Smooth muscle cell (in vitro differentiated cells): ENCODE measurements at regions not wholly inside any gene's neighbourhood (a gene's known extent, or its start where the extent isn't known, plus 50 kb on each side); places are given as distances from the start of the nearest gene placed in this dataset.

Experiments
- DNase-seq: peaks from one replicate; lab custom pipeline; 2025; ENCODE audit not compliant: unreplicated experiment; lab: John Stamatoyannopoulos, UW
- H2AFZ ChIP-seq: fragments of 200-600 bp; sonication (generic); 2 replicates; pipeline ENCODE4 v1.6.0; 2016; ENCODE audit warnings: antibody characterized with exemption, low read depth, mild to moderate bottlenecking
- H3F3A ChIP-seq: fragments of 200-600 bp; sonication (generic); 2 replicates; pipeline ENCODE4 v1.6.0; 2017; ENCODE audit warnings: antibody characterized with exemption, low read depth
- H3K27ac ChIP-seq: fragments of 200-600 bp; sonication (generic); 2 replicates; pipeline ENCODE4 v1.5.1; 2016; ENCODE audit warnings: low read depth, mild to moderate bottlenecking
- H3K27me3 ChIP-seq: fragments of 200-600 bp; sonication (generic); 2 replicates; pipeline ENCODE4 v1.6.1; 2016; ENCODE audit warnings: low read depth, mild to moderate bottlenecking
- H3K36me3 ChIP-seq: fragments of 200-600 bp; sonication (generic); 2 replicates; pipeline ENCODE4 v1.5.1; 2016; ENCODE audit warnings: low read depth
- H3K4me1 ChIP-seq: fragments of 200-600 bp; sonication (generic); 2 replicates; pipeline ENCODE4 v1.5.1; 2016; ENCODE audit warnings: low read depth
- H3K4me2 ChIP-seq: fragments of 200-600 bp; sonication (generic); 2 replicates; pipeline ENCODE4 v1.6.0; 2016; ENCODE audit warnings: mild to moderate bottlenecking
- H3K4me3 ChIP-seq: fragments of 200-600 bp; sonication (generic); 2 replicates; pipeline ENCODE4 v1.5.1; 2016; ENCODE audit warnings: mild to moderate bottlenecking
- H3K79me2 ChIP-seq: fragments of 200-600 bp; sonication (generic); 2 replicates; pipeline ENCODE4 v1.6.0; 2016; ENCODE audit warnings: low read depth, mild to moderate bottlenecking
- H3K9ac ChIP-seq: fragments of 200-600 bp; sonication (generic); 2 replicates; pipeline ENCODE4 v1.6.0; 2016; ENCODE audit warnings: low read depth
- H3K9me3 ChIP-seq: fragments of 200-600 bp; sonication (generic); replicated peaks from 2 replicates; pipeline ENCODE4 v1.5.1; 2016; ENCODE audit warnings: low read depth
- H4K20me1 ChIP-seq: fragments of 200-600 bp; sonication (generic); 2 replicates; pipeline ENCODE4 v1.6.0; 2016; ENCODE audit warnings: low read depth
- CTCF ChIP-seq: fragments of 200-600 bp; sonication (generic); IDR thresholded peaks from 2 replicates; pipeline ENCODE4 v1.5.1; 2017; ENCODE audit warnings: borderline replicate concordance, mild to moderate bottlenecking, antibody characterized with exemption; ENCODE audit not compliant: insufficient read depth, poor library complexity, severe bottlenecking
- WGBS: methylation state at CpG from one replicate; pipeline ENCODE4 v1.1.7; 2016; ENCODE audit warnings: low lambda C conversion rate; 5-methylcytosine and 5-hydroxymethylcytosine counted together

DNA sequence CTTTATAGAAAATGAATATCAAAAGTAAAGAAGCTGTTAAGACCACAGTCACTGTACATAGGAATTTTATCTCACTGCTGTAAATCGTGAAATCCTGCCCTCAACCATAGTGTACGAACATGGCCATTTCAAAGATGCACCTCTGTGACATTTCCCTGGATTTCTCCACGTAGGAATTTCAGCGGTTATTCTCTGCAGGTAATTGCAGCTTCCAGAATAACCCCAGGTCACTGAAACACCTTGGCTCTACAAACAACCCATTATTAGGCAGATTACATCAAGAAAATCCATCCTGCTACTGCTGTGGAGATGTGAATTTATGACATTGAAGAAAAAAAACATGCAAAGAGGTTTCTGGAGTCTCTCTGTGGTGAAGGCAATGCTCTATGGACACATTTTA lies 196.2 kb upstream of the USP25 start:
- Histone ChIP-seq H4K20me1 (no peaks in the 10 kb centered on the region), H3F3A (no peaks in the 10 kb centered on the region), H2AFZ (no peak overlapping the region), H3K79me2 (no peaks in the 10 kb centered on the region), H3K9me3 (peaks cover 4% of the 10 kb centered on the region), H3K36me3 (no peaks in the 10 kb centered on the region), H3K9ac (no peak overlapping the region), H3K4me2 (no peak overlapping the region), H3K4me3 (no peak overlapping the region), H3K27ac (no peak overlapping the region), H3K27me3 (peaks cover 7% of the 10 kb centered on the region), H3K4me1 (no peaks in the 10 kb centered on the region)
- no peak for DNase-seq
- no peak for TF ChIP-seq CTCF
- WGBS, result 55% methylated on average over 4 of the region's 4 CpGs

- Histone ChIP-seq H3K79me2 (no peaks in the 10 kb centered on the region), H3K36me3 (no peaks in the 10 kb centered on the region), H3K4me2 (no peak overlapping the region), H2AFZ (no peak overlapping the region), H3K4me1 (no peaks in the 10 kb centered on the region), H3F3A (no peaks in the 10 kb centered on the region), H3K9me3 (peaks cover 4% of the 10 kb centered on the region), H3K27me3 (peaks cover 7% of the 10 kb centered on the region), H3K9ac (no peak overlapping the region), H4K20me1 (no peaks in the 10 kb centered on the region), H3K27ac (no peak overlapping the region), H3K4me3 (no peak overlapping the region)
- WGBS, result 72% methylated on average over 4 of the region's 4 CpGs
- DNase-seq, result no peak
- no peak for TF ChIP-seq CTCF
Measured at GRCh38 chr21:15534450-15534886, 195.3 kb upstream of the USP25 start.

- no peak overlapping the region for H3K4me3 ChIP-seq
Measured at GRCh38 chr21:15539376-15539775, 190.4 kb upstream of the USP25 start.

More at GRCh38 chr21:15539376-15539775, 190.4 kb upstream of the USP25 start:
- Histone ChIP-seq H3K27me3 (peaks cover 7% of the 10 kb centered on the region), H3K36me3 (no peaks in the 10 kb centered on the region), H3K9ac (no peak overlapping the region), H3K4me1 (no peaks in the 10 kb centered on the region), H3K27ac (no peak overlapping the region), H3K4me2 (no peak overlapping the region), H2AFZ (no peak overlapping the region), H3F3A (no peaks in the 10 kb centered on the region), H3K79me2 (no peaks in the 10 kb centered on the region), H4K20me1 (no peaks in the 10 kb centered on the region), H3K9me3 (no peaks in the 10 kb centered on the region)
- 70% methylated on average over 2 of the region's 2 CpGs for WGBS
- DNase-seq, result no peak
- no peak for TF ChIP-seq CTCF
